K562 (cell line): ENCODE measurements at regions not wholly inside any gene's neighbourhood (a gene's known extent, or its start where the extent isn't known, plus 50 kb on each side); places are given as distances from the start of the nearest gene placed in this dataset.

Experiments
- ATAC-seq: fragments of 200-7000 bp; cut with Tn5 transposase; 3 replicates; pipeline ENCODE4 v1.9.1; 2020; ENCODE audit warnings: moderate library complexity
- BruUV-seq: library from RNA; stranded (reverse); fragments of 400-500 nt; replicated peaks from 2 replicates; lab custom pipeline; 2021; lab: Mats Ljungman, UMichigan
- CTCF ChIA-PET: fragments of 300-600 bp; formaldehyde crosslinking; extraction: SDS; loops from one replicate; lab custom pipeline; 2021; ENCODE audit warnings: low intra/inter-chr PET ratio; lab: Yijun Ruan, JAX
- POLR2A ChIA-PET: fragments of 300-600, 350-650 bp; sonication (Branson Sonifier 250); formaldehyde crosslinking; extraction: SDS; loops from one replicate; lab custom pipeline; 2021; ENCODE audit warnings: antibody characterized with exemption, inconsistent platforms; lab: Yijun Ruan, JAX
- DNase-seq, 4 experiments: peaks; one replicate each; pipeline versions ENCODE4 v3.0.0 to v3.0.0-alpha.2; 2011 to 2018; ENCODE audit warnings: low spot score in 3 of 4, mixed read lengths in 3 of 4; ENCODE audit errors: extremely low read depth in 1 of 4
- FAIRE-seq: peaks from 2 replicates; lab custom pipeline; 2011; peaks lifted over from hg19 to GRCh38; lab: Jason Lieb, UNC
- H2AFZ ChIP-seq: 2 replicates; pipeline ENCODE4 v1.6.0; 2011; ENCODE audit warnings: low read depth, low read length, control low read depth, inconsistent platforms
- H3K27ac ChIP-seq: fragments of 200-600 bp; 3 replicates; pipeline ENCODE4 v1.8.0; 2011; ENCODE audit warnings: low read depth, mild to moderate bottlenecking, control low read depth, inconsistent platforms, low read length, moderate library complexity, mixed read lengths; ENCODE audit errors: extremely low read depth
- H3K27me3 ChIP-seq, 2 experiments: fragments of 300-600 bp in 1 of 2; 2 replicates in 1 of 2; 3 replicates in 1 of 2; pipeline versions ENCODE4 v1.6.0 to v1.8.0; 2011; ENCODE audit warnings: inconsistent platforms in 2 of 2, low read length in 2 of 2, mild to moderate bottlenecking in 1 of 2, mixed read lengths in 1 of 2, moderate library complexity in 1 of 2; ENCODE audit not compliant: control insufficient read depth in 2 of 2, insufficient read depth in 2 of 2
- H3K36me3 ChIP-seq: fragments of 300-600 bp; 3 replicates; pipeline ENCODE4 v1.8.0; 2011; ENCODE audit warnings: mild to moderate bottlenecking, low read length, inconsistent platforms; ENCODE audit not compliant: control insufficient read depth, insufficient read depth
- H3K4me1 ChIP-seq, 2 experiments: fragments of 200-600 bp in 1 of 2; replicated peaks in 1 of 2; 2 replicates in 1 of 2; 3 replicates in 1 of 2; pipeline versions ENCODE4 v1.5.1 to v1.8.0; 2011; ENCODE audit warnings: inconsistent platforms in 2 of 2, low read length in 2 of 2, mild to moderate bottlenecking in 1 of 2, mixed read lengths in 1 of 2, moderate library complexity in 1 of 2; ENCODE audit not compliant: control insufficient read depth in 2 of 2, insufficient read depth in 2 of 2
- H3K4me2 ChIP-seq: 2 replicates; pipeline ENCODE4 v1.6.1; 2011; ENCODE audit warnings: low read length, control low read depth, inconsistent platforms, mixed read lengths; ENCODE audit not compliant: insufficient read depth
- H3K4me3 ChIP-seq: fragments of 200-600 bp; sonication (generic), shearing (Covaris generic); 2 replicates; pipeline ENCODE4 v1.5.1; 2016; ENCODE audit warnings: control low read depth, inconsistent platforms
- H3K79me2 ChIP-seq: fragments of 200-600 bp; 3 replicates; pipeline ENCODE4 v1.8.0; 2011; ENCODE audit warnings: low read length, inconsistent platforms; ENCODE audit not compliant: control insufficient read depth, insufficient read depth
- H3K9ac ChIP-seq, 2 experiments: 2 replicates each; pipeline versions ENCODE4 v1.6.0 to v1.6.1; 2011; ENCODE audit warnings: low read depth in 2 of 2, low read length in 2 of 2, control low read depth in 1 of 2, inconsistent platforms in 1 of 2, mild to moderate bottlenecking in 1 of 2, mixed read lengths in 1 of 2; ENCODE audit not compliant: insufficient read depth in 1 of 2
- H3K9me1 ChIP-seq: one replicate; pipeline ENCODE4 v1.6.0; 2011; ENCODE audit warnings: inconsistent platforms, mild to moderate bottlenecking, low read length, moderate library complexity; ENCODE audit not compliant: control insufficient read depth, insufficient read depth
- H3K9me3 ChIP-seq: replicated peaks from 2 replicates; pipeline ENCODE4 v1.5.1; 2011; ENCODE audit warnings: low read depth, low read length, inconsistent platforms; ENCODE audit not compliant: control insufficient read depth, insufficient read depth
- H4K20me1 ChIP-seq: replicated peaks from 2 replicates; pipeline ENCODE4 v1.6.1; 2011; ENCODE audit warnings: low read length, inconsistent platforms, mixed read lengths; ENCODE audit not compliant: control insufficient read depth, insufficient read depth
- CBFB ChIP-seq: sonication (generic); formaldehyde crosslinking; IDR thresholded peaks from 2 replicates; pipeline ENCODE4 v1.4.0; 2020; ENCODE audit warnings: mild to moderate bottlenecking, missing genetic modification reagents
- DEAF1 ChIP-seq: fragments of 450-650 bp; formaldehyde crosslinking; IDR thresholded peaks from 2 replicates; pipeline ENCODE4 v1.4.0; 2020; ENCODE audit warnings: mild to moderate bottlenecking, moderate library complexity
- ETV6 ChIP-seq, 3 experiments: fragments of 150-350 bp in 1 of 3; sonication (generic) in 1 of 3; formaldehyde crosslinking in 1 of 3; IDR thresholded peaks; 2 replicates each; pipeline versions ENCODE4 v1.6.1 to v1.8.0; 2014 to 2022; ENCODE audit warnings: borderline replicate concordance in 2 of 3, low read depth in 2 of 3, antibody characterized with exemption in 1 of 3, low read length in 1 of 3, mild to moderate bottlenecking in 1 of 3, missing genetic modification reagents in 1 of 3
- FOS ChIP-seq: IDR thresholded peaks from 3 replicates; pipeline ENCODE4 v1.6.1; 2011; ENCODE audit not compliant: insufficient read length; ENCODE audit errors: extremely low read depth
- FOSL1 ChIP-seq: fragments of 200-800 bp; sonication (Bioruptor generic); conservative IDR thresholded peaks from 2 replicates; pipeline ENCODE4 v1.6.1; 2016; ENCODE audit warnings: missing genetic modification characterization, missing compliant biosample characterization
- FOXJ2 ChIP-seq: fragments of 200-800 bp; sonication (Bioruptor generic); IDR thresholded peaks from 2 replicates; pipeline ENCODE4 v1.6.1; 2016; ENCODE audit warnings: missing genetic modification characterization, missing compliant biosample characterization
- HNRNPH1 ChIP-seq: fragments of 200-400 bp; formaldehyde crosslinking; optimal IDR thresholded peaks from 2 replicates; pipeline ENCODE3; 2017; ENCODE audit warnings: low read depth, mild to moderate bottlenecking, low read length, moderate library complexity
- HNRNPUL1 ChIP-seq: fragments of 200-400 bp; formaldehyde crosslinking; IDR thresholded peaks from 2 replicates; pipeline ENCODE4 v1.6.1; 2017; ENCODE audit warnings: low read length
- LEF1 ChIP-seq: fragments of 450-650 bp; IDR thresholded peaks from 2 replicates; pipeline ENCODE4 v1.6.1; 2016; ENCODE audit warnings: mild to moderate bottlenecking
- MCM3 ChIP-seq: fragments of 450-650 bp; IDR thresholded peaks from 2 replicates; pipeline ENCODE4 v1.6.1; 2016
- MYC ChIP-seq, 2 experiments: fragments of 250-450 bp in 1 of 2; sonication (Bioruptor Pico) in 1 of 2; IDR thresholded peaks; 2 replicates each; pipeline versions ENCODE4 v1.5.1 to v1.6.1; 2012 to 2021; ENCODE audit warnings: low read depth in 2 of 2, borderline replicate concordance in 1 of 2, improper control_type of control experiment in 1 of 2, low read length in 1 of 2, mild to moderate bottlenecking in 1 of 2, moderate library complexity in 1 of 2
- NCOR1 ChIP-seq: fragments of 450-650 bp; IDR thresholded peaks from 2 replicates; pipeline ENCODE4 v1.6.1; 2016; ENCODE audit warnings: mild to moderate bottlenecking, moderate library complexity
- PHTF2 ChIP-seq: fragments of 250-450 bp; sonication (Bioruptor Pico); IDR thresholded peaks from 2 replicates; pipeline ENCODE4 v1.5.0; 2021; ENCODE audit warnings: mild to moderate bottlenecking
- RBM25 ChIP-seq: fragments of 200-400 bp; formaldehyde crosslinking; IDR thresholded peaks from 2 replicates; pipeline ENCODE4 v1.6.1; 2018; ENCODE audit warnings: low read length, low read depth, moderate library complexity; ENCODE audit not compliant: severe bottlenecking
- SMARCA4 ChIP-seq: fragments of 450-650 bp; IDR thresholded peaks from 2 replicates; pipeline ENCODE4 v1.6.1; 2016
- SMARCC2 ChIP-seq: fragments of 450-650 bp; IDR thresholded peaks from 2 replicates; pipeline ENCODE4 v1.6.1; 2017; ENCODE audit warnings: antibody characterized with exemption, moderate library complexity, mild to moderate bottlenecking, low read depth
- U2AF1 ChIP-seq: fragments of 200-400 bp; formaldehyde crosslinking; optimal IDR thresholded peaks from 2 replicates; pipeline ENCODE3; 2017; ENCODE audit warnings: mild to moderate bottlenecking, low read depth, low read length, moderate library complexity
- XRCC3 ChIP-seq: fragments of 450-650 bp; IDR thresholded peaks from 2 replicates; pipeline ENCODE4 v1.6.1; 2017; ENCODE audit warnings: mild to moderate bottlenecking, moderate library complexity
- YBX1 ChIP-seq: fragments of 450-650 bp; IDR thresholded peaks from 2 replicates; pipeline ENCODE4 v1.7.1; 2016; ENCODE audit warnings: mild to moderate bottlenecking
- ZBED1 ChIP-seq: IDR thresholded peaks from 2 replicates; pipeline ENCODE4 v1.6.1; 2014
- ZKSCAN1 ChIP-seq: fragments of 150-350 bp; IDR thresholded peaks from 2 replicates; pipeline ENCODE4 v1.6.1; 2016; ENCODE audit warnings: low read depth, low read length
- ZNF75A ChIP-seq: fragments of 450-650 bp; formaldehyde crosslinking; IDR thresholded peaks from 2 replicates; pipeline ENCODE4 v1.4.0; 2020; ENCODE audit warnings: mild to moderate bottlenecking
- WGBS: fragments of 100-300 bp; shearing (Covaris generic); methylation state at CpG from one replicate; pipeline ENCODE4 v1.1.6; 2016; ENCODE audit warnings: low coverage, mixed read lengths; ENCODE audit not compliant: insufficient coverage; ENCODE audit errors: missing lambda C conversion rate; 5-methylcytosine and 5-hydroxymethylcytosine counted together
- in situ Hi-C: fragments of 300-500 bp; cut with MboI; formaldehyde crosslinking; loops from 4 replicates; pipeline ENCODE4 v1.15.0; 2018; ENCODE audit warnings: inconsistent platforms, mixed read lengths
- intact Hi-C: fragments of 100-400 bp; cut with micrococcal nuclease; formaldehyde crosslinking; loops from 2 replicates; pipeline ENCODE4 v1.14.2; 2022

GRCh38 chr1:201599548-201599947 is 60.6 kb downstream of the NAV1 start (continued):
- TF ChIP-seq MYC (IDR thresholded peaks at IDR 0.05; ENCODE audit: low read depth, low read length) (no peak), MYC (CRISPR knock-in tag; IDR thresholded peaks at IDR 0.05; ENCODE audit: borderline replicate concordance, low read depth) (no peak), HNRNPUL1 (no peak), ZNF75A (no peak), XRCC3 (no peak), PHTF2 (CRISPR knock-in tag) (no peak), YBX1 (no peak), ETV6 (IDR thresholded peaks at IDR 0.05; ENCODE audit: borderline replicate concordance in 1 of 2, low read depth in 2 of 2, low read length in 1 of 2) (no peak), ETV6 (CRISPR knock-in tag; IDR thresholded peaks at IDR 0.05; ENCODE audit: borderline replicate concordance) (no peak), MCM3 (no peak)

DNA sequence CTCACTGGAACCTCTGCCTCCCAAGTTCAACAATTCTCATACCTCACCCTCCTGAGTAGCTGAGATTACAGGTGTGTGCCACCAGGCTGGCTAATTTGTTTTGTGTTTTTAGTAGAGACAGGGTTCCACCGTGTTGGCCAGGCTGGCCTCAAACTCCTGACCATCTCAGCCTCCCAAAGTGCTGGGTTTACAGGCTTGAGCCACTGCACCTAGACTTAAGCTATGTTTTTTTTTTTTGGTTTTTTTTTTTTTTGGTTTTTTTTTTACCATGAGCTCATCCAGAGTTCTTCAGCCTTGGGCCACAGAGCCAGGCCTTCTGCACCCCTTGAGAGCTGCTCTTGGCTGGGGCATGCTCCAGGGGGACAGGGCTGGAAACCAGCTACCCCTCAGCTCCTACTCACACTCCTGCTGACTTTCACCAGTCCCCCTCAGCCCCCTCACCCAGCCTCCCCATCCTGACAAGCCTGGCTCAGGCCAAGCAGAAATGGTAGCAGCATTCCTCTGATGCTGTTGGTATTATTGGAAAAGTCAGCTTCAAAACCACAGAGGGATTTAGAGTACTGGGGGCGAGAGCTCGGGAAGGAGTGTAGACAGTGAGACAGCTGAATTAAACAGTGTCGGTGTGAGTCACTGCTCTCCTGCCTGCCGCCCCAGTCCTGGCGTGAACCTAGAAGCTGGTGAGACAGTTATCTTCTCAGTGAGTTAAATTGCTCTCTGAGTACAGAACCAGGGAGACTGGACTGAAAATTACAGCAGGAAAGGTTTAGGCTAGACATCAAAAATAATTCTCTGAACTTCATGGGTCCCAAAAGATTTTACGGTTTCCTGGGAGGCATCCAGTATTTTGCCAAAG is 63.7 kb downstream of the NAV1 start:
- FAIRE-seq: peak; percentile 97
- Histone ChIP-seq H3K9me3 (no peaks in the 10 kb centered on the region), H3K36me3 (no peaks in the 10 kb centered on the region), H3K79me2 (no peaks in the 10 kb centered on the region), H3K9me1 (no peaks in the 10 kb centered on the region), H3K9ac (peak overlapping the region in 1 of 2 experiments; percentile 75; a peak in 1 of 4 replicates), H4K20me1 (no peaks in the 10 kb centered on the region), H3K4me3 (no peak overlapping the region), H3K4me1 (peaks cover 17 to 22% of the 10 kb centered on the region in 2 experiments), H3K27ac (no peak overlapping the region), H3K27me3 (no peaks in the 10 kb centered on the region; a peak in 1 of 5 replicates), H3K4me2 (no peak overlapping the region; the same call in 1 of the 2 replicates), H2AFZ (peak overlapping the region; percentile 28; the same call in 1 of the 2 replicates)
- in situ Hi-C loops: no loop called here
- DNase-seq: peak in 2 of 4 experiments; percentile 74 to 79
- 7% methylated on average over 7 of the region's 7 CpGs for WGBS
- POLR2A ChIA-PET: interaction anchor here (0.7 to 1.5 kb wide), 7 partner anchors 12 to 84 kb away, joined by 3 to 8 read pairs (median 5); no protein-coding TSS in a partner anchor
- CTCF ChIA-PET: no interaction called here
- no TSS peak for BruUV-seq
- intact Hi-C loops: no loop called here
- peak; percentile 90 for ATAC-seq
- peak; percentile 91 for TF ChIP-seq FOSL1 (tag)
- TF ChIP-seq HNRNPH1: no peak
- TF ChIP-seq RBM25: no peak
- TF ChIP-seq FOXJ2 (tag): no peak
- TF ChIP-seq NCOR1: peak; percentile 25; the same call in 1 of the 2 replicates
- TF ChIP-seq ZKSCAN1: no peak
- peak; percentile 50; the same call in 1 of the 2 replicates for TF ChIP-seq LEF1
- no peak for TF ChIP-seq ZBED1
- TF ChIP-seq FOS: peak; percentile 30
- TF ChIP-seq CBFB (CRISPR knock-in tag): no peak
- no peak for TF ChIP-seq U2AF1
- peak; percentile 58; the same call in 1 of the 2 replicates for TF ChIP-seq SMARCC2
- TF ChIP-seq SMARCA4: peak; percentile 81
- peak; percentile 23; the same call in 1 of the 2 replicates for TF ChIP-seq DEAF1 (CRISPR knock-in tag)
